HG03575 (cell line): ENCODE measurements at regions not wholly inside any gene's neighbourhood (a gene's known extent, or its start where the extent isn't known, plus 50 kb on each side); places are given as distances from the start of the nearest gene placed in this dataset.
A peak's percentile ranks its signal among the peaks of the same experiment; 100 is the strongest.
"Not testable (repeated sequence)": the region's sequence is repeated elsewhere in the genome, so short reads cannot be mapped to it uniquely, and the experiment has no call there.

Experiments
- ATAC-seq: cut with Tn5 transposase; IDR thresholded peaks from one replicate; pipeline ENCODE4 v1.9.1; 2021; ENCODE audit not compliant: unreplicated experiment, insufficient number of reproducible peaks, low FRiP score; ENCODE audit errors: extremely low read depth

GRCh38 chr12:9387450-9387849 is 179.3 kb upstream of the PZP start:
- no peak for ATAC-seq

- ATAC-seq, result no peak
Measured at GRCh38 chr12:9383585-9383984, 175.4 kb upstream of the PZP start.

DNA sequence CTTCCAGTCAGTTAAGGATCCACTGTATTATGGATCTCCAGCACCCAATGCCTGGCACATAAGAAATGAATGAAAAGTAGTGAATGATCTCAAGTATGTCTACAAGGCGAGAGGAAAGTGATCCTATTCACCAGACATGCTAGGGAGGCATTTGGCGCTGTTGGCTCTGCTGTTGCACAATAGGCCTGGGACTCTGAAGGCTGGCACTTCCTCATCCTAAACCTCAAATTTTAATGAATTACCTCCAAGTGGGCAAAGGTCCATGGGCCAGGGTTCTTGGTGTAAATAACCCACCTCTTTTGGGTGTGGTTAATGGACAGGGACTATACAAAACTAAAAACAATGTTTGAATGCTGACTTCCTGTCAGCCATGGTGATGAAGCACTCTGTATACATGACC is 173.4 kb upstream of the PZP start:
- no peak for ATAC-seq

GRCh38 chr12:9380650-9381049 is 172.5 kb upstream of the PZP start:
- ATAC-seq, result no peak

DNA sequence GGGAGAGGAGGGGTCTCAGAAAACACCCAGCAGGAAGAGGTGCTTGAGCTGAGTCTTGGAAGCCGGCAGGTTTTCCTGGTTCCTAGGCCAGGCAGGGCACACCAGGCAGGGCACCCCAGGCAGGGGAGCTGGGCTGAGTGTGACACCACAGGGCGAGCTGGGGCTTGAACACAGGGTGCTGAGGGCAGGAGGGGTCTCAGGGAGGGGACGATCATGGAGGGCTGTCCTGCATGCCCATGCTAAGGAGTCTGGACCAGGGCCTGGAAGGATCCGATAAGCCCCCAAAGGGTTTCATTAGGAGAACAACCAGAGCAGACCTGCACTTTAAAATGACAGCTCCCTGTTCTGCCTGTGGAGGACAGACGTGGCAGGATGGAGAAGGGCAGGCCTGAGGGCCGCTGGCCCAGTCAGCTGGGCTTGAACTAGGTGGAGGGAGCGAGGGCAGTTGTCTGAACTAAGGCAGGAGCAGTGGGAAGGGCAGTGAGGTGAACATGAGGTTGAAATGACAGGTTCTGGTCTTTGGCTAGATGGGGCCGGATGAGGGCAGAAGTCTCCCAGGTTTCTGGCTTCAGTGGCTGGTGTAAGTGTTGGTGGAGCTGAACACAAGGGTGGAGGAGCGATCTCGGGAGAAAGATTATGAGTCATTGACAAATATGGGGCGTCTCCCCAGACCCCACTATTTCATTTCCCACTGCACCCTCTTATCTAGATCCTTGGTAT is 171.0 kb upstream of the PZP start:
- ATAC-seq, result no peak

DNA sequence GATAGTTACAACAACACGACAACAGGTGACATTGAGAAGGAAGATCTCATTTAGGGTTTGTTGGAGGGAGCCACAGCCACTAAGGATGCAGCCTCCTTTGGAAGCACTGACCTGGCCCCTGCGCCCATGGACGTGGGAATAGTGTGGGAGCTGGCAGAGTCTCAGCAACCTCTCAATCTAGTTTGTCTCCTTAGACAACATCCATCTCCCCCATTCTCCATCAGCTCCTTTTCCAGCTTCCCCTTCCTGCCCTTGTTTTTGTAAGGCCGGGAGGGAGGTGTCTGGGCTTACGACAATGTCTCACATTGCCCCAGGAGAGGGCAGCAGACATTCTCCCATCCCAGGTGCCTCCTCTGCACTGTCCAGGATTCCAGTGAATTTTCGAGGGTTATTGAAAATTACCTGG is 170.2 kb upstream of the PZP start:
- no peak for ATAC-seq

DNA sequence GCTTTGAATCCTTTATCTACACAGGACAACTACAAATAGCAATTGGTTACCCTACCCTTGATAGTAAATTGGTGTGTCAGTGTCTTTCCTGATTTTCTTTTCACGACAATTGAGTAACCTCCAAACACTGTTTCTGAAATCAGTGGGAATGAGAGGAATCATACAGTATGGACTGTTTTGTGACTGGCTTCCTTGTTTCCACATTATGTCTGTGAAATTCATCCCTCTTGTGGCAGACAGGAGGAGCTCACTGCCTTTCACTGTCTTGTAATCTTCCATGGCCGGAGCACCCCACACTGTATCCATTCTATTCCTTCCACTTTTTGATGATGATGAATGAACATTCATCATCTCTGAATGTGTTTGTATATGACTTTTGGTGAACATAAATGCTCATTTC is 164.0 kb upstream of the PZP start:
- no peak for ATAC-seq

- no peak for ATAC-seq
Measured at GRCh38 chr12:9367828-9368227, 159.6 kb upstream of the PZP start.

DNA sequence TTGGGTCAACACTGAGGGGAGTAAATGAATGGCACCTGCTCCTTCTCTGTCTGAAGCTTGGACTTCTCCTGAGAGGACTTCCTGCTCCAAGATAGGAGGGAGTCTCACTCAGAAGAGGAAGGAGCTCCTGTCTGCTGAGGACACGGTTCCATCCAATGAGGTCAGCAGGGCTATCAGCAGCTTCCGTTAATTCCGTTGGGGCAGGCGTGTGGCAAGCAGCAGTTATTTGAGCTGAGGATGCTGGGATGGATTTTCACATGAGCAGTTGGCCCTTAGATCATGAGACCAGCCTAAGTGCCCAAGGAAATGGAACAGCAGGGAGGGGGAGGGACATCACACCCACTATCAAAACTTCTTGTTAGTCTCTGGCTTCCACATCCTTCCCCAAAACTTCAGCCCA is 159.0 kb upstream of the PZP start:
- no peak for ATAC-seq

DNA sequence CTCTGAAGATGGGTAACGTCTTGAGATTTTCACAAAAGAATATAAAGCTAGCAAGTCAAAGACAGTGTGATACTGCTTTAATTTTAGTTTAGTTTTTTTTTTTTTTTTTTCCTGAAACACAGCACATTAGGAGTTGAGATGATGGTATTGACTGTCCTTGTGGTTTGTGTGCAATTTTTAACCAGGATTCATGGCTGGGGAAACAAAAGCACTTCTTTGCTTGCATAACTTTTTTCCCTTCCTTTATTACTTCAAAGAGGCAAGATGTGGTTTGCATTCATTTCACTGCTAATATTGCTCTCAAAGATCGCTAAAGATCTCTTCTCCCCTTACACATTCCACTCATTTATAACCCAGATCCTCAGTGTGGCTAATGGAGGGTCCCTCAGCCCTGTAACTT is 157.1 kb upstream of the PZP start:
- no peak for ATAC-seq

DNA sequence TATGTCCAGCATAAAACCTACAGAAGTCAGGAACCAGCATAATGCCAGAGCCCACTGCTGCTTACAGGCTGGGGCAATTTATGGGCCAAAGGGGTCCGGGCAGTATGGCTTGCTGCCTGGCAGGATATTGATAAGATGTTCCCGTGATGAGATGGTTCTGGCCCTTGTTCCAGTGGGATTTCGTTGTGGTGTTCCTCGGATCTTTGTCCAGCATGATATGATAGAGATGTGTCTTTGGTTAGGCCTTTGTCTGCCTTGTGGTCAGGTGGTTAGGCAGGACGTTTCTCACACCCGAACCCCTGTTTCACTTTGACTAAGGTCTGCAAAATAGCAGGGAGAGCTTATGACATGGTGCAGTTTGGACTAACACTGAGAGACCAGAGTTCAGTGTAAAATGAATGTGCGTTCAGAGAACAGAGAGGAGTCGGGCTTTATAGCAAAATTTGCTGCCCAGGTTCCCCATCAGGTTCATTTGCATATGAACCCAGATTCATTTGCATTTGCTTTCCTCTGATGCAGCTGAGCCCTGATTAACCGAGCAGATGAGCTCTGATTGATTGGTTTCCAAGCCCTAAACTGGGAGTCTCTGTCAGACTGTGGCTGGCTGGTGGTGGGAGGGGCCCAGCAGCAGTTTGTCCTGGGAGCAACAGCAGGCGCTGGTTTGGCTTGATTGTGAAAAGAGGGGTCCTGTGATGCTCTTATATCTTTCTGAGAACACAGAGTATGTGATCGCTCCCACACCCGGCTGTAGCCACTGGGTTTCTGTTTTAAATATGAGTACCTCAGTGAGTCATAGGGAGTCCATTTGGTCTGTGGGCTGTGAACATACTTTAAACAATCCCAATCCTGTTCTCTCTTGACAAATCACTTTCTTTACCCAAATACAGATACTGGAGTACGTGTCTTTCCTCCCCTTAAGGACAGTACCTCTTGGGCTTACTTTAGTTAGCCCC is 156.3 kb upstream of the PZP start:
- ATAC-seq, result peak; percentile 81

DNA sequence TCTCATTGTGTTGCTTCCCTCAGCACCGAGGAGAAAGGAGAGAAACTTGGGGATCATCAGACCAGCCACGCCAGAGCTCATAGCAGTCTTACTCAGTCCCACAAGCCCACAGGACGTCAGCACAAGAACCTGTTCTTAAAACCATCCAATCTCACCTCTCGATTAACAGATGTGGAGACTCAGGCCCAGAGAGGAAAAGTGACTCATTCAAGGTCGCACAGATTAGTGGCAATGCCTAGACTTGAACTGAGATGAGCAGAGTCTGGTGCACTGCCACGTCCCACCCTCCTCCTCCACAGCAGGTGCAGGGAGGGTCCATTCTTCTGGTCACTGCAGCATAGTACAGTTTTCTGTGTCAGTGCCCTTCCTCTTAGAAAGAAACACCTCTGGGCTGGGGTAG is 154.9 kb upstream of the PZP start:
- no peak for ATAC-seq

- ATAC-seq, result no peak
Measured at GRCh38 chr12:9361879-9362326, 153.7 kb upstream of the PZP start.

DNA sequence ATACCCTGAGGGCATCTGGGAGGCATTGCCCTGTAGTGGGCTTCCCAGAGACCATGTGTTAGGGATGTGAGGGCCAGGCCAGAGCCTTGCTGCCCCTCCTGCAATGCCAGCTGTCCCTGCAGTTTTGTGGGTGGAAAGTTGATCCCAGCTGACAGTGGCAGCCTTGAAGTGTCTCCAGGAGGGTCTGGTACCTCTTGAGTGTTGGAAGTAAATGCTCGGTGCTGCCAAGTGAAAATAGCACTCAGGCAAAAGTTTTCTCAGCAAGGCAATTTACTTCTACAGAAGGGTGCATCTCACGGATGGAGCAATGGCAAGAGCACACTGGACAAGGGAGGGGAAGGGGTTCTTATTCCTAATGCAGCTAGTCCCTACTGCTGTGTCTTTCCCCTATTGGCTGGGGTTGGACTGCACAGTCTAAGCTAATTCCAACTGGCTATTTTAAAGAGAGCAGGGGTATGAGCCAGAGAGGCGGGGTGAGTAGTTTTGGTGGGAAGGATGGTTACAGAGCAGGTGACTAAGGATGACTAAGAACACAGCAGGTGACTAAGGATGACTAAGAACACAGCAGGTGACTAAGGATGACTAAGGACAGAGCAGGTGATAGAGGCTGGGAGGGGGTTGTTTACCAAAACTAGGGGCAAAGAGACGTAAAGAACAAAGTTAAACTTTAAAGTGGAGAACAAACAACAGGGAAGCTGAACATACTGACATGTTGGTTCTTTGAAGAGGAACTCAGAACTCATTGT is 146.0 kb upstream of the PZP start:
- not testable (repeated sequence) for ATAC-seq

GRCh38 chr12:9351136-9351535 is 142.9 kb upstream of the PZP start:
- no peak for ATAC-seq

- no peak for ATAC-seq
Measured at GRCh38 chr12:9349888-9350885, 142.0 kb upstream of the PZP start.

DNA sequence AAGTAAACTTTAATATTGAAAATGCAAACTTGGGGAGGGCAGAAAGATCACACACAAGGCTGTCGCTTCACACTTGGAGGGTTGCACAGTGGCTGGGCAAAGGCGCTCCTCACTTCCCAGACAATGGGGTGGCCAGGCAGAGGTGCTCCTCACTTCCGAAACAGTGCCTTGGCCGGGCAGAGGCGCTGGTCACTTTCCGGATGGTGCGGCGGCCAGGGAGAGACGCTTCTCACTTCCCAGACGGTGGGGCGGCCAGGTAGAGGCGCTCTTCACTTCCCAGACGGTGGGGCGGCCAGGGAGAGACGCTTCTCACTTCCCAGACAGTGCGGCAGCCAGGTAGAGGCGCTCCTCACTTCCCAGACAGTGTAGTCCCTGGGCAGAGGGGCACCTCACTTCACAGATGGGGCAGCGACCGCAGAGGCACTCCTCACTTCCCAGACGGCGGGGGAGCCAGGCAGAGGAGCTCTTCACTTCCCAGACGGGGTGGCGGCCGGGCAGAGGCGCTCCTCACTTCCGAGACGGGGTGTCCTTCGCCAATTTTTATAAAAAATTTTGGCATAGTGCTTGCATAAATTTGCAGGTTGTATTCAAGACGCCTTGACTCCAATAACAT is 140.8 kb upstream of the PZP start:
- ATAC-seq, result no peak
